SU-DHL-6 (cell line): ENCODE measurements at regions not wholly inside any gene's neighbourhood (a gene's known extent, or its start where the extent isn't known, plus 50 kb on each side); places are given as distances from the start of the nearest gene placed in this dataset.

Source experiments
- H2AFZ ChIP-seq: fragments of 200-600 bp; sonication (generic); 2 replicates; pipeline ENCODE4 v1.6.1; 2014; ENCODE audit warnings: low read depth, mild to moderate bottlenecking, moderate library complexity, mixed read lengths, antibody characterized with exemption, low read length; ENCODE audit not compliant: severe bottlenecking
- H3F3A ChIP-seq: fragments of 200-600 bp; shearing (Covaris generic); 2 replicates; pipeline ENCODE4 v1.6.0; 2016; ENCODE audit warnings: antibody characterized with exemption, mild to moderate bottlenecking; ENCODE audit not compliant: insufficient read depth
- H3K27ac ChIP-seq: fragments of 200-600 bp; sonication (generic); 2 replicates; pipeline ENCODE4 v1.5.1; 2016; ENCODE audit warnings: low read depth, mild to moderate bottlenecking, low read length, moderate library complexity, mixed read lengths
- H3K27me3 ChIP-seq: fragments of 200-600 bp; sonication (generic), shearing (Covaris generic); 2 replicates; pipeline ENCODE4 v1.6.0; 2014; ENCODE audit warnings: mild to moderate bottlenecking, low read length
- H3K36me3 ChIP-seq: fragments of 200-600 bp; sonication (generic); 2 replicates; pipeline ENCODE4 v1.6.1; 2014; ENCODE audit warnings: mild to moderate bottlenecking, low read length, mixed read lengths
- H3K4me2 ChIP-seq: fragments of 300-600, 200-600 bp; shearing (Covaris generic), sonication (generic); 2 replicates; pipeline ENCODE4 v1.6.0; 2014; ENCODE audit warnings: low read length, low read depth, mild to moderate bottlenecking; ENCODE audit not compliant: poor library complexity, severe bottlenecking
- H3K4me3 ChIP-seq: fragments of 200-600 bp; sonication (generic); 2 replicates; pipeline ENCODE4 v1.5.1; 2014; ENCODE audit warnings: antibody characterized with exemption, low read length, mild to moderate bottlenecking, mixed read lengths; ENCODE audit not compliant: insufficient read depth, poor library complexity, severe bottlenecking
- H3K79me2 ChIP-seq: fragments of 200-600 bp; sonication (generic); 2 replicates; pipeline ENCODE4 v1.6.1; 2014; ENCODE audit warnings: mild to moderate bottlenecking, low read length, moderate library complexity; ENCODE audit not compliant: insufficient read depth
- H3K9ac ChIP-seq: fragments of 200-600 bp; sonication (generic); 2 replicates; pipeline ENCODE4 v1.7.0; 2014; ENCODE audit warnings: mild to moderate bottlenecking, low read length
- H3K9me2 ChIP-seq: fragments of 200-600 bp; sonication (generic); replicated peaks from 2 replicates; pipeline ENCODE4 v1.6.1; 2014; ENCODE audit warnings: low read length; ENCODE audit not compliant: insufficient read depth
- H3K9me3 ChIP-seq: fragments of 200-600 bp; sonication (generic); 2 replicates; pipeline ENCODE4 v1.6.1; 2014; ENCODE audit warnings: low read length, mixed read lengths; ENCODE audit not compliant: insufficient read depth
- H4K20me1 ChIP-seq: fragments of 200-600 bp; sonication (generic); 2 replicates; pipeline ENCODE4 v1.6.1; 2014; ENCODE audit warnings: low read depth, mild to moderate bottlenecking, antibody characterized with exemption, low read length, moderate library complexity, mixed read lengths
- CTCF ChIP-seq: fragments of 200-600 bp; sonication (generic); IDR thresholded peaks from one replicate; pipeline ENCODE4 v1.5.1; 2017; ENCODE audit warnings: antibody characterized with exemption, mild to moderate bottlenecking, low read length, moderate library complexity; ENCODE audit not compliant: insufficient read depth, poor library complexity, severe bottlenecking
- EZH2phosphoT487 ChIP-seq: fragments of 200-600 bp; sonication (generic), shearing (Covaris generic); conservative IDR thresholded peaks from 2 replicates; pipeline ENCODE4 v1.6.1; 2018; ENCODE audit warnings: mild to moderate bottlenecking, antibody characterized with exemption, low read length, moderate library complexity, mixed read lengths

- Histone ChIP-seq H3K4me2 (no peak overlapping the region), H3K36me3 (no peaks in the 10 kb centered on the region)
These were observed 217.2 kb upstream of the NOCT start for GRCh38 chr4:138798404-138798803.

GRCh38 chr4:138797646-138798045, 217.9 kb upstream of the NOCT start:
- no peaks in the 10 kb centered on the region for H3K27me3 ChIP-seq
- H3K4me2 ChIP-seq: no peak overlapping the region
- no peak overlapping the region for H3K4me3 ChIP-seq
- H3F3A ChIP-seq: no peaks in the 10 kb centered on the region
- no peaks in the 10 kb centered on the region for H3K36me3 ChIP-seq
- H4K20me1 ChIP-seq: no peaks in the 10 kb centered on the region
- no peak overlapping the region for H3K27ac ChIP-seq
- H3K9me3 ChIP-seq: no peaks in the 10 kb centered on the region
- H2AFZ ChIP-seq: no peak overlapping the region
- no peaks in the 10 kb centered on the region for H3K9me2 ChIP-seq
- no peaks in the 10 kb centered on the region for H3K79me2 ChIP-seq
- H3K9ac ChIP-seq: no peak overlapping the region
- TF ChIP-seq CTCF (no peak), EZH2phosphoT487 (no peak)

More at GRCh38 chr4:138798404-138798803, 217.2 kb upstream of the NOCT start:
- Histone ChIP-seq H3K79me2 (no peaks in the 10 kb centered on the region), H3F3A (no peaks in the 10 kb centered on the region), H3K4me3 (no peak overlapping the region), H2AFZ (no peak overlapping the region), H3K27ac (no peak overlapping the region), H3K9ac (no peak overlapping the region), H3K27me3 (no peaks in the 10 kb centered on the region), H3K9me2 (no peaks in the 10 kb centered on the region), H4K20me1 (no peaks in the 10 kb centered on the region), H3K9me3 (no peaks in the 10 kb centered on the region)
- TF ChIP-seq CTCF (no peak), EZH2phosphoT487 (no peak)

GRCh38 chr4:138796761-138797160, 218.8 kb upstream of the NOCT start:
- Histone ChIP-seq H3K36me3 (no peaks in the 10 kb centered on the region), H3F3A (no peaks in the 10 kb centered on the region), H3K4me2 (no peak overlapping the region), H3K4me3 (no peak overlapping the region), H3K9me3 (no peaks in the 10 kb centered on the region), H2AFZ (no peak overlapping the region), H4K20me1 (no peaks in the 10 kb centered on the region), H3K27ac (no peak overlapping the region), H3K9ac (no peak overlapping the region), H3K9me2 (no peaks in the 10 kb centered on the region), H3K27me3 (no peaks in the 10 kb centered on the region), H3K79me2 (no peaks in the 10 kb centered on the region)
- TF ChIP-seq CTCF: no peak
- TF ChIP-seq EZH2phosphoT487: no peak
